OCI-LY1 (cell line): ENCODE measurements at regions not wholly inside any gene's neighbourhood (a gene's known extent, or its start where the extent isn't known, plus 50 kb on each side); places are given as distances from the start of the nearest gene placed in this dataset.

ENCODE experiments used
- H2AFZ ChIP-seq: fragments of 200-600 bp; sonication (generic), shearing (Covaris generic); 2 replicates; pipeline ENCODE4 v1.6.0; 2014; ENCODE audit warnings: antibody characterized with exemption, mild to moderate bottlenecking, low read length
- H3F3A ChIP-seq: fragments of 200-600 bp; sonication (generic), shearing (Covaris generic); 2 replicates; pipeline ENCODE4 v1.6.0; 2014; ENCODE audit warnings: mild to moderate bottlenecking, antibody characterized with exemption, low read length, moderate library complexity; ENCODE audit not compliant: insufficient read depth
- H3K27ac ChIP-seq: fragments of 200-600 bp; sonication (generic); 2 replicates; pipeline ENCODE4 v1.5.1; 2014; ENCODE audit warnings: low read length, mixed run types, mild to moderate bottlenecking, low read depth; ENCODE audit not compliant: poor library complexity, severe bottlenecking
- H3K27me3 ChIP-seq: fragments of 200-600 bp; sonication (generic); 2 replicates; pipeline ENCODE4 v1.6.0; 2014; ENCODE audit warnings: antibody characterized with exemption, mild to moderate bottlenecking, low read length, moderate library complexity; ENCODE audit not compliant: insufficient read depth
- H3K36me3 ChIP-seq: fragments of 200-600 bp; sonication (generic); 2 replicates; pipeline ENCODE4 v1.6.1; 2014; ENCODE audit warnings: mild to moderate bottlenecking, antibody characterized with exemption, low read length, moderate library complexity, mixed read lengths; ENCODE audit not compliant: insufficient read depth
- H3K4me1 ChIP-seq: fragments of 200-600 bp; sonication (generic); 2 replicates; pipeline ENCODE4 v1.5.1; 2014; ENCODE audit warnings: mild to moderate bottlenecking, low read length, moderate library complexity; ENCODE audit not compliant: insufficient read depth, severe bottlenecking
- H3K4me2 ChIP-seq: fragments of 200-600 bp; sonication (generic), shearing (Covaris generic); 2 replicates; pipeline ENCODE4 v1.6.1; 2014; ENCODE audit warnings: low read length
- H3K4me3 ChIP-seq: fragments of 200-600 bp; sonication (generic); 2 replicates; pipeline ENCODE4 v1.5.1; 2014; ENCODE audit warnings: low read length, low read depth, mild to moderate bottlenecking, mixed read lengths; ENCODE audit not compliant: poor library complexity, severe bottlenecking
- H3K79me2 ChIP-seq: fragments of 200-600 bp; shearing (Covaris generic); 2 replicates; pipeline ENCODE4 v1.6.1; 2016; ENCODE audit warnings: mixed run types, low read length, mixed read lengths; ENCODE audit not compliant: insufficient read depth
- H3K9ac ChIP-seq: fragments of 200-600 bp; sonication (generic), shearing (Covaris generic); 2 replicates; pipeline ENCODE4 v1.6.1; 2014; ENCODE audit warnings: mild to moderate bottlenecking, low read length, mixed read lengths
- H3K9me2 ChIP-seq: fragments of 200-600 bp; sonication (generic), shearing (Covaris generic); 2 replicates; pipeline ENCODE4 v1.6.1; 2014; ENCODE audit warnings: low read depth, mild to moderate bottlenecking, low read length, mixed read lengths
- H3K9me3 ChIP-seq: fragments of 200-600 bp; shearing (Covaris generic); 2 replicates; pipeline ENCODE4 v1.6.1; 2014; ENCODE audit warnings: low read length, mixed read lengths
- H4K20me1 ChIP-seq: fragments of 200-600 bp; sonication (generic), shearing (Covaris generic); 2 replicates; pipeline ENCODE4 v1.6.0; 2016; ENCODE audit warnings: mild to moderate bottlenecking, low read length; ENCODE audit not compliant: insufficient read depth
- CTCF ChIP-seq: fragments of 200-600 bp; sonication (generic), shearing (Covaris generic); IDR thresholded peaks from 2 replicates; pipeline ENCODE4 v1.5.1; 2017; ENCODE audit warnings: mild to moderate bottlenecking, antibody characterized with exemption, low read length, moderate library complexity, mixed read lengths
- EZH2 ChIP-seq: fragments of 200-600 bp; sonication (generic), shearing (Covaris generic); IDR thresholded peaks from 2 replicates; pipeline ENCODE4 v1.8.0; 2017; ENCODE audit warnings: borderline replicate concordance, mixed run types, mild to moderate bottlenecking, antibody characterized with exemption, low read length, moderate library complexity, mixed read lengths

GRCh38 chr11:128261011-128261421 lies 326.3 kb downstream of the ETS1 start:
- no peaks in the 10 kb centered on the region for H3K36me3 ChIP-seq
- H3K27ac ChIP-seq: peak overlapping the region; percentile 31
- H3K4me2 ChIP-seq: no peak overlapping the region
- no peaks in the 10 kb centered on the region for H3F3A ChIP-seq
- no peaks in the 10 kb centered on the region for H3K9me3 ChIP-seq
- no peak overlapping the region for H3K9ac ChIP-seq
- TF ChIP-seq EZH2 (no peak), CTCF (no peak)
- H3K9me2 ChIP-seq: no peaks in the 10 kb centered on the region
- H3K79me2 ChIP-seq: no peaks in the 10 kb centered on the region
- no peaks in the 10 kb centered on the region for H3K27me3 ChIP-seq
- H4K20me1 ChIP-seq: no peaks in the 10 kb centered on the region
- H2AFZ ChIP-seq: no peak overlapping the region
- H3K4me3 ChIP-seq: no peak overlapping the region
- H3K4me1 ChIP-seq: peaks cover 42% of the 10 kb centered on the region

DNA sequence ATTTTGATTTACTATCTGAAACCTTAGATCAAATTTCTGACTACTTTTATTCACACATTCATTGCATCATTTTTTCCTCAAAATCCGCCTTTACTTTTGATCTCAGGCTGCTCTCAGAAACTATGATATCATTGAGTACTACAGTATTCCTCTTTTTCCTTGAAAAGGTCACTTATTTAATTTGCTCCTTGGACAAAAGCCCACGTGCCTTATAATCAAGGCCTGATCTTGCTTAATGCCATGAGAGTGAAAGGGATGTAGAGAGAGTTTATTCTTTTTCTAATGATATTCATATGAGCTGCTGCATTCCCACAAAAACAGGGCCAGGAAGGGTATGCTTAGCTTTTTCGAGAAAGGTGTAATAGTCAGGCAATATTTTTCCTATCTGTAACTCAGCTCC lies 327.0 kb downstream of the ETS1 start:
- Histone ChIP-seq H3K9me3 (no peaks in the 10 kb centered on the region), H3K79me2 (no peaks in the 10 kb centered on the region), H2AFZ (no peak overlapping the region), H3K4me1 (peaks cover 42% of the 10 kb centered on the region), H3K9ac (no peak overlapping the region), H3K27ac (peak overlapping the region; percentile 31), H4K20me1 (no peaks in the 10 kb centered on the region), H3K9me2 (no peaks in the 10 kb centered on the region), H3F3A (no peaks in the 10 kb centered on the region), H3K36me3 (no peaks in the 10 kb centered on the region), H3K4me3 (no peak overlapping the region), H3K4me2 (no peak overlapping the region), H3K27me3 (no peaks in the 10 kb centered on the region)
- TF ChIP-seq EZH2: no peak
- no peak for TF ChIP-seq CTCF

GRCh38 chr11:128259816-128260215 lies 327.5 kb downstream of the ETS1 start:
- H4K20me1 ChIP-seq: no peaks in the 10 kb centered on the region
- TF ChIP-seq EZH2 (no peak), CTCF (no peak)
- H3K79me2 ChIP-seq: no peaks in the 10 kb centered on the region
- H3K27me3 ChIP-seq: no peaks in the 10 kb centered on the region
- H3K9ac ChIP-seq: no peak overlapping the region
- no peaks in the 10 kb centered on the region for H3K36me3 ChIP-seq
- peaks cover 42% of the 10 kb centered on the region for H3K4me1 ChIP-seq
- H3K9me3 ChIP-seq: no peaks in the 10 kb centered on the region
- no peak overlapping the region for H2AFZ ChIP-seq
- H3F3A ChIP-seq: no peaks in the 10 kb centered on the region
- H3K9me2 ChIP-seq: no peaks in the 10 kb centered on the region
- no peak overlapping the region for H3K4me3 ChIP-seq
- H3K27ac ChIP-seq: peak overlapping the region; percentile 25
- H3K4me2 ChIP-seq: no peak overlapping the region
